Adrenal gland (tissue), 9 donors: ENCODE measurements at regions not wholly inside any gene's neighbourhood (a gene's known extent, or its start where the extent isn't known, plus 50 kb on each side); places are given as distances from the start of the nearest gene placed in this dataset.

ENCODE experiments used
- DNase-seq, 7 donors: peaks; one replicate each; pipeline ENCODE4 v3.0.0-alpha.2; 2019 to 2020
- H3K27ac ChIP-seq, 5 donors: fragments of 200-600 bp; sonication (generic) in 4 of 5; 1 replicate in 3 of 5; 2 replicates in 2 of 5; pipeline versions ENCODE4 v1.5.1 to v1.8.0; 2016 to 2020; ENCODE audit warnings: mild to moderate bottlenecking in 1 of 5
- H3K27me3 ChIP-seq: fragments of 200-600 bp; 2 replicates; pipeline ENCODE4 v1.8.0; 2021
- H3K36me3 ChIP-seq, 2 donors: fragments of 200-600 bp; replicated peaks in 1 of 2; 1 replicate in 1 of 2; 2 replicates in 1 of 2; pipeline versions ENCODE4 v1.5.1 to v1.8.0; 2018 to 2022
- H3K4me1 ChIP-seq, 2 donors: fragments of 200-600 bp; replicated peaks in 1 of 2; 1 replicate in 1 of 2; 2 replicates in 1 of 2; pipeline versions ENCODE4 v1.5.1 to v1.8.0; 2018 to 2021
- H3K4me3 ChIP-seq, 4 donors: fragments of 200-600 bp; sonication (generic) in 3 of 4; one replicate each; pipeline ENCODE4 v1.5.1; 2016 to 2018
- H3K9me3 ChIP-seq, 3 donors: fragments of 200-600 bp; sonication (generic) in 1 of 3; replicated peaks in 1 of 3; 1 replicate in 2 of 3; 2 replicates in 1 of 3; pipeline versions ENCODE4 v1.5.1 to v1.8.0; 2016 to 2021
- POLR2A ChIP-seq, 2 donors: fragments of 450-650 bp; IDR thresholded peaks; one replicate each; pipeline ENCODE4 v1.6.1; 2017; ENCODE audit warnings: antibody characterized with exemption in 2 of 2, mild to moderate bottlenecking in 2 of 2, moderate library complexity in 1 of 2
- WGBS, 4 donors: extraction: QIAGEN DNeasy Blood & Tissue Kit in 2 of 4; methylation state at CpG; one replicate each; pipeline versions ENCODE4 v1.1.5 to v1.1.7; 2013 to 2017; 5-methylcytosine and 5-hydroxymethylcytosine counted together
- intact Hi-C, 2 donors: fragments of 100-400 bp; cut with DNase I; formaldehyde crosslinking; loops; one replicate each; pipeline versions ENCODE4 v1.14.1 to v1.15.0; 2022 to 2023
- TF ChIP-seq, protein P1 (sequence below), 6 experiments: fragments of 450-650 bp in 4 of 6; fragments of 200-600 bp in 2 of 6; sonication (generic) in 1 of 6; IDR thresholded peaks; 1 replicate in 5 of 6; 2 replicates in 1 of 6; pipeline versions ENCODE4 v1.5.1 to v1.8.0; 2016 to 2021; ENCODE audit warnings: antibody characterized with exemption in 6 of 6, mild to moderate bottlenecking in 2 of 6, moderate library complexity in 1 of 6
- donor health status: healthy with polysubstance abuse.
- donor health status: Bipolar disorder and iron deficiency.
- donor health status: DM: yes; HTN: yes; CAD: no.
- donor health status: DM: no; HTN: no; CAD: no.
- donor health status: DM: no; HTN: no; CAD: no.

GRCh38 chr1:147811273-147811672 is 50.9 kb upstream of the GJA5 start:
- TF ChIP-seq, protein P1, sequence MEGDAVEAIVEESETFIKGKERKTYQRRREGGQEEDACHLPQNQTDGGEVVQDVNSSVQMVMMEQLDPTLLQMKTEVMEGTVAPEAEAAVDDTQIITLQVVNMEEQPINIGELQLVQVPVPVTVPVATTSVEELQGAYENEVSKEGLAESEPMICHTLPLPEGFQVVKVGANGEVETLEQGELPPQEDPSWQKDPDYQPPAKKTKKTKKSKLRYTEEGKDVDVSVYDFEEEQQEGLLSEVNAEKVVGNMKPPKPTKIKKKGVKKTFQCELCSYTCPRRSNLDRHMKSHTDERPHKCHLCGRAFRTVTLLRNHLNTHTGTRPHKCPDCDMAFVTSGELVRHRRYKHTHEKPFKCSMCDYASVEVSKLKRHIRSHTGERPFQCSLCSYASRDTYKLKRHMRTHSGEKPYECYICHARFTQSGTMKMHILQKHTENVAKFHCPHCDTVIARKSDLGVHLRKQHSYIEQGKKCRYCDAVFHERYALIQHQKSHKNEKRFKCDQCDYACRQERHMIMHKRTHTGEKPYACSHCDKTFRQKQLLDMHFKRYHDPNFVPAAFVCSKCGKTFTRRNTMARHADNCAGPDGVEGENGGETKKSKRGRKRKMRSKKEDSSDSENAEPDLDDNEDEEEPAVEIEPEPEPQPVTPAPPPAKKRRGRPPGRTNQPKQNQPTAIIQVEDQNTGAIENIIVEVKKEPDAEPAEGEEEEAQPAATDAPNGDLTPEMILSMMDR (IDR thresholded peaks at IDR 0.05) = no peak
- TF ChIP-seq POLR2A (IDR thresholded peaks at IDR 0.05) = no peak
- no peak overlapping the region for H3K27ac ChIP-seq
- DNase-seq = no peak
- H3K9me3 ChIP-seq = no peaks in the 10 kb centered on the region
- H3K4me1 ChIP-seq = no peaks in the 10 kb centered on the region
- H3K36me3 ChIP-seq = no peaks in the 10 kb centered on the region
- no peaks in the 10 kb centered on the region for H3K27me3 ChIP-seq
- intact Hi-C loops = no loop called here
- WGBS, 4 donors = 73 to 82% (median 77%) methylated on average over 5 of the region's 5 CpGs
- H3K4me3 ChIP-seq = no peak overlapping the region

DNA sequence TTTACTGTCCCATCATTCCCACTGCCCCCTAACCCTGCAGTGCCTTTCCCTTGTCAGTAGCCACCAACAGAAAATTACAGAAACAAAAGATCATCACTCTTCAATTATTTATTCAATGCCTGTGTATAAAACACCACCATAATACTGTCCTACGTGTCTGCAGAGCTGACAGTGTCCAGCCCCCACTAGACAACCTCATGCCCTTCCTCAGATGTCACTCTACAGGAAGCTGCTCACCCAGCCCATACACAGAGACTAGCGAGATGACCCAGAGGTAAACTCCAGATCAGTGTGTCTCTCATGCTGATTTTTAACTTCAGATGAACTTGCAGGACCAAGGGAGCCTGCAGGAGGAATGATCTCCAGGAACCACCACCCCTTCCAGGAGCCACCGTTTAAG is 51.3 kb upstream of the GJA5 start:
- Histone ChIP-seq H3K4me1 (no peaks in the 10 kb centered on the region), H3K9me3 (no peaks in the 10 kb centered on the region), H3K4me3 (no peak overlapping the region), H3K27me3 (no peaks in the 10 kb centered on the region), H3K36me3 (no peaks in the 10 kb centered on the region), H3K27ac (no peak overlapping the region)
- 63 to 65% (median 64%) methylated on average over 3 of the region's 3 CpGs for WGBS, 4 donors
- DNase-seq = no peak
- TF ChIP-seq, protein P1 (IDR thresholded peaks at IDR 0.05) = no peak
- no peak for TF ChIP-seq POLR2A (IDR thresholded peaks at IDR 0.05)
- intact Hi-C loops = no loop called here

DNA sequence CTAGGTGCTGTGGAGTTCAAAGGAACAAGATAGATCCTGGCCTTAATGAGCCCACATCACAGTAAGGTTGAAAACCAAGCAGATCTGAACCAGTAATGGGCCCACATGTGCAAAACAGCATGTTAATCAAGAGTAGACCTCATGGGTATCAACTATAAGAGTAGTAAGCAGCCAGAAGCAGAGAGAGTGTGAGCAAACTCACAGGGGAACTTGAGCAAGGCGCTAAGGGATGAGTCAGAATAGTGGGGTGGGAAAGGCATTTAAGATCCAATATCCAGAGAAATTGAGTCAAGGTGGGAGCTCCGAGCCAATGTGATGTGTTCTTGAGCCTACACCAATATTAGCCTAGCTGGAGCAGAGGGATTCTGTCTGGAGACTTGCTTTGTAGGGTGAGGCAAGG is 52.4 kb upstream of the GJA5 start:
- H3K36me3 ChIP-seq = no peaks in the 10 kb centered on the region
- no peak for DNase-seq
- WGBS, 4 donors = 74 to 89% (median 81%) methylated on average over 2 of the region's 2 CpGs
- intact Hi-C loops = no loop called here
- no peak overlapping the region for H3K27ac ChIP-seq
- TF ChIP-seq, protein P1 (IDR thresholded peaks at IDR 0.05) = no peak
- TF ChIP-seq POLR2A (IDR thresholded peaks at IDR 0.05) = no peak
- no peaks in the 10 kb centered on the region for H3K9me3 ChIP-seq
- no peaks in the 10 kb centered on the region for H3K4me1 ChIP-seq
- no peak overlapping the region for H3K4me3 ChIP-seq
- no peaks in the 10 kb centered on the region for H3K27me3 ChIP-seq

GRCh38 chr1:147815503-147815902 is 55.1 kb upstream of the GJA5 start:
- Histone ChIP-seq H3K4me1 (no peaks in the 10 kb centered on the region), H3K36me3 (no peaks in the 10 kb centered on the region), H3K27me3 (no peaks in the 10 kb centered on the region), H3K4me3 (no peak overlapping the region), H3K9me3 (no peaks in the 10 kb centered on the region), H3K27ac (no peak overlapping the region)
- WGBS, 4 donors = 68 to 87% (median 85%) methylated on average over 2 of the region's 2 CpGs
- TF ChIP-seq POLR2A (IDR thresholded peaks at IDR 0.05) = no peak
- TF ChIP-seq, protein P1 (IDR thresholded peaks at IDR 0.05) = no peak
- DNase-seq = no peak
- intact Hi-C loops = no loop called here
